ENCODE measurements at regions not wholly inside any gene's neighbourhood (a gene's known extent, or its start where the extent isn't known, plus 50 kb on each side); places are given as distances from the start of the nearest gene placed in this dataset.
"Not testable (repeated sequence)": the region's sequence is repeated elsewhere in the genome, so short reads cannot be mapped to it uniquely, and the experiment has no call there.

DNA sequence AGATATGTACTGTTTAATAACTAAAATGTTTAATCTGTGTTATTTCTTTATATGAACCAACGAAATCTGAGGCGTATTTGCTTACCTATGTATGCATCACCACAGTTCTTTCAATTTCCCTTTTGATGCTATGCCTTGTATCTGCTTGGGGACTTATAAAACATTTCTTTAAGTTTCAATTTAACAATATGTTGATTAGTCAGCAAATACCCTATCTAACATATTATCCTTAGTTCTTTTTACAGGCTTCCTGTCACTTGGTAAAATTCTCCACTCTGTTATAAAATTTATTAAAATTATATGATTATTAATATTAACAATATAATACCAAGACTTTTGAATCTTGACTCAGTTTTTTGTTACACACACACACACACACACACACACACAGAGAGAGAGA lies 174.3 kb downstream of the CPS1 start:
- no peak for DNase-seq (ENCODE audit: extremely low read depth in 1 of 2, low read depth in 1 of 2)

DNA sequence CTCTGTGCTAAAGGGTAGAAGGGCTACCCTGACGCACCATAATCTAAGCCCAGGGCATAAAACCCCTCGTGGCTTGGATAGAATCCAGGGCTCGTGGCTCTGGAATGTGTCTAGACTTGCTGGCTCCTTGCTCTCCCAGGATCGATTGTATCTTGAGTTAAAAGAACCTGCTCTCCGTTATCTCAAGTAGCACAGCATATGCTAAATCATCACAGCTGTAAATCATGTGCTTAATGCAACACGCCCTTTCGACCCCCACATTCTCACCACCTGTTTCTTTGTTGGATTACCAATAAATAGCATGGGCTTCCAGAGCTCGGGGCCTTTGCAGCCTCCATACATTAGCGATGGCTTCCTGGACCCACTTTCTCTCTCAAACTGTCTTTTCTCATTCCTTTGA lies 190.4 kb downstream of the CPS1 start:
- not testable (repeated sequence) for DNase-seq (ENCODE audit: extremely low read depth in 1 of 2, low read depth in 1 of 2)

- no peak for DNase-seq (ENCODE audit: extremely low read depth in 1 of 2, low read depth in 1 of 2)
Measured at GRCh38 chr2:210752532-210752931, 196.1 kb downstream of the CPS1 start.

DNA sequence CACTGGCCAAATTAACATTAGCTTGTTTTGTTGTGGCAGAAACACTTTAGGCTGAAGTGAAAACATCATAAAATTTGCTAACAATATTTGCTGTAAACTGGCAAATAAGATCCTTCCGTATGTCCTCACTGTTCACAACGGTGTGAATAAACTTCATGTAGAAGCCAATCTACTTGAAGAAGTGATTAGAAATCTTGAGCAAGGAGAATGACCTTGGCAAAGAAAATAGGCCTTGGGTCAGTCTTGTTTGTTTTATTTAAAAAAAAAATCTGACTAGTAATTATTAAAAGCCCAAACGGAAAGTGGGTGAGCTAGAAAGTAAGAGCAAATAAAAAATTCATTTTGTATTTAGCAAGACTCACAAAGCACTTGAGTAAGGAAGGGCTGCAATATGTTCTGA lies 197.0 kb downstream of the CPS1 start:
- no peak for DNase-seq (ENCODE audit: extremely low read depth in 1 of 2, low read depth in 1 of 2)

GRCh38 chr2:210756855-210757254 lies 200.5 kb downstream of the CPS1 start:
- DNase-seq (ENCODE audit: extremely low read depth in 1 of 2, low read depth in 1 of 2): no peak

DNA sequence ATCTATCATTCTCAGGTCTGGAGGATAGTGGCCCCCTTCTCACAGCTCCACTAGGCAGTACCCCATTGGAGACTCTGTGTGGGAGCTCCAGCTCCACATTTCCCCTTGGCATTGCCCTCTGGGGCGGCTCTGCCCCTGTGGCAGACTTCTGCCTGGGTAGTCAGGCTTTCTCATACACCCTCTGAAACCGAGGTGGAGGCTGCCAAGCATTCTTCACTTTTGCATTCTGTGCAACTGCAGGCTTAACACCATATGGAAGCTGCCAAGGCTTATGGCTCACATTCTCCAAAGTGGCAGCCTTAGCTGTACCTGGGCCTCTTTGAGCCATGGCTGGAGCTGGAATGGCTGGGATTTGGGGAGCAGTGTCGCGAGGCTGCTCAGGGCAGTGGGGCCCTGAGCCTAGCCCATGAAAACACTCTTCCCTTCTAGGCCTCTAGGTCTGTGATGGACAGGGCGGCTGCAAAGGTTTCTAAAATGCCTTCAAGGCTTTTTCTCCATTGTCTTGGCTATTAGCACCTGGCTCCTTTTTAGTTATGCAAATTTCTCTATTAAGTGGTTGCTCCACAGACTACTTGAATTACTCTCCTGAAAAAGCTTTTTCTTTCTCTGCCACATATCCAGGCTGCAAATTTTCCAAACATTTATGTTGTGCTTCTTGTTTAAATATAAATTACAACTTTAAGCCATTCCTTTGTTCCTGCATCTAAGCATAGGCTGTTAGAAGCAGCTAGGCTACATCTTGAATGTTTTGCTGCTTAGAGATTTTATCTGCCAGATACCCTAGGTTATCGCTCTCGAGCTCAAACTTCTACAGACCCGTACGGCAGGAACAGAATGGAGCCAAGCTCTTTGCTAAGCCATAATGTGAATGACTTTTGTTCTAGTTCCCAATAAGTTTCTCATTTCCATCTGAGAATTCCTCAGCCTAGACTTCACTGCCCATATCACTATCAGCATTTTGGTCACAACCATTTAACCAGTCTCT lies 206.5 kb downstream of the CPS1 start:
- DNase-seq (ENCODE audit: extremely low read depth in 1 of 2, low read depth in 1 of 2): no peak

- DNase-seq (ENCODE audit: extremely low read depth in 1 of 2, low read depth in 1 of 2): no peak
Measured at GRCh38 chr2:210768329-210768910, 212.0 kb downstream of the CPS1 start.

GRCh38 chr2:210776756-210777155 lies 220.4 kb downstream of the CPS1 start:
- no peak for DNase-seq (ENCODE audit: extremely low read depth in 1 of 2, low read depth in 1 of 2)

GRCh38 chr2:210782222-210782621 lies 225.8 kb downstream of the CPS1 start:
- no peak for DNase-seq (ENCODE audit: extremely low read depth in 1 of 2, low read depth in 1 of 2)

- not testable (repeated sequence) for DNase-seq (ENCODE audit: extremely low read depth in 1 of 2, low read depth in 1 of 2)
Measured at GRCh38 chr2:210787831-210788230, 231.4 kb downstream of the CPS1 start.

DNA sequence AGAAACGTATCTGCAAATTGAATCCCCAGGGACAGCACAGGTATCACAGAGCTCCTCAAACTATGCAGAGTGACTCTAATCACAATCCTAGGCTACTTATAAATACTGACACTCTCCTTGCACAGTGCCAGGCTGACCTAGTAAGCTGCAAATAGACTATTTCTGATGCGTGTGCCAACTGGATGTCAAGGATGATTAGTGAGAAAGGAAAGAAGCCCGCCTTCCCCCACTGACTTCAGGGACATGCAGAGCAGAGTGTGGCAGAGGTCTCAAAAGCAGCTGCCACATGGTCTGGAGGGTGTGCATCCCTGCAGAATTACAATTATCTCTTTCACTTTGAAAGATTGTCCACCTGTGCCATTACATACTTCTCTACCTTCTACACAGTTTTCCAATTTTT lies 235.6 kb downstream of the CPS1 start:
- DNase-seq (ENCODE audit: extremely low read depth in 1 of 2, low read depth in 1 of 2): no peak

- DNase-seq (ENCODE audit: extremely low read depth in 1 of 2, low read depth in 1 of 2): no peak
Measured at GRCh38 chr2:210795506-210795905, 239.1 kb downstream of the CPS1 start.

- no peak for DNase-seq (ENCODE audit: extremely low read depth in 1 of 2, low read depth in 1 of 2)
Measured at GRCh38 chr2:210798180-210798579, 241.8 kb downstream of the CPS1 start.

DNA sequence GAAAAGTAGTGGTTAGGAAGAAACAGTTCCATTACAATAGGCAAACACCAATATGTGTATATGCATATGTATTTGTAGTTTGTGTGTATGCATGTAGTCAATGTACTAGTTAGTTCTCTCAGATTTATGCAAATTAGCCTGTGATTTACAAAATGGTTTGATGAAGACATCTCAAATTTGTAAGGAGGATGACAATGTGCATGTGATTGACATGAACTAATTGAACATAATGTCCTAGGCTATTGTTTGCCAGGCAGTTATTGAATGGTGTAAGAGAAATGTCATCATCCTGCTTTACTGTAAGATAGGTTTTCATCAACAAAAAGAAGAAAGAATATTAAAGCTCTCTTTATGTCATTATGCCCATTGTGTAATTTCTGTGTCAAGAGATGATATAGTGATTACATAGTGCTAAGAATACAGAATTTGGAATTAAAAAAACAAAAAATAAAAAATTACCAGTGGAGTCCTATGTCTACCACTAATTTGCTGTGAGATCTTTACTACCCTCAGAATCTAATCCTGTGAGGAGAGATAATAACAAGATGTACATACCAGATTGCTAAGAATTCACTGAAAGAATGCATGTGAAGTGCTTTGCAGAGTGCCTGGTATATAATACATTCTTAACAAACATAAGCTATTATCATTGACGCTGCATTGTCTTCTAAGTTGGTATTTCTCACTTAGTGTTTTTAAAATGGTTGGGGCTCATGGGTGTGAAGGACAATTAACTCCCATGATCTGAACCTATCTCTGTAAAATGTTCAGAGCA lies 258.0 kb downstream of the CPS1 start:
- no peak for DNase-seq (ENCODE audit: extremely low read depth in 1 of 2, low read depth in 1 of 2)

GRCh38 chr2:210816769-210817168 lies 260.4 kb downstream of the CPS1 start:
- no peak for DNase-seq (ENCODE audit: extremely low read depth in 1 of 2, low read depth in 1 of 2)

- DNase-seq (ENCODE audit: extremely low read depth in 1 of 2, low read depth in 1 of 2): no peak
Measured at GRCh38 chr2:210818473-210818872, 262.1 kb downstream of the CPS1 start.

DNA sequence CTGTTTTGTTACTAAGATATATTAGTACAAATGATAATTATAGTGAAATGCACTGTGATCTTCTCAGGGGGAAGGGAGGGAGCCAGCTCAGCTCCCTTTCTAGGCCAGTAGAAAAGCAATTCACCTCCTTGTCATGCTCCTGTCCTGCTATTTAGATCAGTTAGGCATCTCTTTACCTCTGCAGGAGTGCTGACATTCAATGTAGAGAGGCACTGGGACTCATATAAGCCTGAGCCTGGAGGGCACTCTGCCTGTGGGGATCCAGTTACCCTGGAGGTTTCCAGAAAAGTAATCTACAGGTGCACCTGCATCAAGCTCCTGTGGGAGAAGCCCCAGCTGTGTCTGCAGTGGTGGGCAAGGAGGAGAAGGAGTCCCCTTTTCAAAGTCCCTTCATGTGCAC lies 277.0 kb downstream of the CPS1 start:
- DNase-seq (ENCODE audit: extremely low read depth in 1 of 2, low read depth in 1 of 2): no peak

- DNase-seq (ENCODE audit: extremely low read depth in 1 of 2, low read depth in 1 of 2): no peak
Measured at GRCh38 chr2:210839034-210839433, 282.6 kb downstream of the CPS1 start.

GRCh38 chr2:210839450-210839849 lies 283.1 kb downstream of the CPS1 start:
- DNase-seq (ENCODE audit: extremely low read depth in 1 of 2, low read depth in 1 of 2): no peak

GRCh38 chr2:210842896-210843295 lies 286.5 kb downstream of the CPS1 start:
- no peak for DNase-seq (ENCODE audit: extremely low read depth in 1 of 2, low read depth in 1 of 2)

GRCh38 chr2:210844016-210844415 lies 287.6 kb downstream of the CPS1 start:
- DNase-seq (ENCODE audit: extremely low read depth in 1 of 2, low read depth in 1 of 2): no peak

DNA sequence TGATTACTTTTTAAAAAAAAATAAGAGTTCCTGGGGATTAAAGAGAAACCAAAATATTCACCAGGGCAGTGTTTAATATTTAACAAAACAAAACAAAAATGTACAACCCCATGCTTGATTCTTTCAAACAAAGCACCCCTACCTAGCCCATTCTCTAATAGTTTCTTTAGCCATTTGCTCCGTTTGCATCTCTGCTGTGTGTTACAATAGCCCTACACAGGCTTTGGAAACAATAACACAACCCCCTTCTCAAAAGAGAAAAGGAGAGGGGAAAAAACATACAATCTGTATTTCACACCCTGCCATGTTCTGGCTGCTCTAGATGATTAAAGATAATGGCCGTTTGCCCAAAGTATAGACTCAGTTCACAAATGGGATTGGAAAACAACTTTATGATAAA lies 302.9 kb downstream of the CPS1 start:
- DNase-seq (ENCODE audit: extremely low read depth in 1 of 2, low read depth in 1 of 2): no peak

All from stimulated activated CD8-positive, alpha-beta memory T cell treated with anti-CD3 and anti-CD28 coated beads, Interleukin-7, amount 100 ng/mL, for 48 hours (primary cell).